SK-N-SH treated with all-trans-retinoic acid at 6 μM for 48 hours (cell line): ENCODE measurements at regions not wholly inside any gene's neighbourhood (a gene's known extent, or its start where the extent isn't known, plus 50 kb on each side); places are given as distances from the start of the nearest gene placed in this dataset.

Experiments used
- ARNTL ChIP-seq: fragments of 450-650 bp; formaldehyde crosslinking; IDR thresholded peaks from 2 replicates; pipeline ENCODE4 v1.5.0; 2020; ENCODE audit warnings: low read depth, mild to moderate bottlenecking, moderate library complexity, borderline replicate concordance
- CSDC2 ChIP-seq: fragments of 250-450 bp; sonication (Bioruptor Pico); IDR thresholded peaks from 2 replicates; pipeline ENCODE4 v1.5.0; 2020; ENCODE audit warnings: mild to moderate bottlenecking, moderate library complexity
- GLIS3 ChIP-seq: fragments of 250-450 bp; sonication (Bioruptor Pico); IDR thresholded peaks from 2 replicates; pipeline ENCODE4 v1.5.0; 2020; ENCODE audit warnings: mild to moderate bottlenecking, moderate library complexity
- ISL1 ChIP-seq: fragments of 250-450 bp; sonication (Bioruptor Pico); IDR thresholded peaks from 2 replicates; pipeline ENCODE4 v2.1.2; 2022; ENCODE audit warnings: mild to moderate bottlenecking, moderate library complexity
- TCF4 ChIP-seq: fragments of 250-450 bp; sonication (Bioruptor Pico); IDR thresholded peaks from 2 replicates; pipeline ENCODE4 v1.8.0; 2021; ENCODE audit warnings: mild to moderate bottlenecking, moderate library complexity, borderline replicate concordance
- TOX ChIP-seq: fragments of 250-450 bp; sonication (Bioruptor Pico); IDR thresholded peaks from 2 replicates; pipeline ENCODE4 v1.8.0; 2021; ENCODE audit warnings: mild to moderate bottlenecking, moderate library complexity, borderline replicate concordance
- TSHZ2 ChIP-seq: fragments of 250-450 bp; sonication (Bioruptor Pico); IDR thresholded peaks from 2 replicates; pipeline ENCODE4 v1.5.0; 2020; ENCODE audit warnings: mild to moderate bottlenecking, moderate library complexity
- ZC3H10 ChIP-seq: fragments of 250-450 bp; sonication (Bioruptor Pico); IDR thresholded peaks from 2 replicates; pipeline ENCODE4 v1.5.1; 2021; ENCODE audit warnings: mild to moderate bottlenecking, moderate library complexity
- ZFP30 ChIP-seq: fragments of 450-650 bp; formaldehyde crosslinking; IDR thresholded peaks from 2 replicates; pipeline ENCODE4 v1.5.0; 2022; ENCODE audit warnings: mild to moderate bottlenecking, moderate library complexity
- ZNF70 ChIP-seq: fragments of 450-650 bp; formaldehyde crosslinking; IDR thresholded peaks from 2 replicates; pipeline ENCODE4 v1.5.0; 2020; ENCODE audit warnings: mild to moderate bottlenecking, moderate library complexity
- ZNF8 ChIP-seq: fragments of 450-650 bp; formaldehyde crosslinking; IDR thresholded peaks from 2 replicates; pipeline ENCODE4 v1.5.0; 2020; ENCODE audit warnings: mild to moderate bottlenecking, moderate library complexity
- TF ChIP-seq, protein P1 (sequence below): fragments of 250-450 bp; sonication (Bioruptor Pico); IDR thresholded peaks from 2 replicates; pipeline ENCODE4 v1.8.0; 2020; ENCODE audit warnings: mild to moderate bottlenecking, moderate library complexity, borderline replicate concordance
- TF ChIP-seq, protein P2 (sequence below): fragments of 250-450 bp; sonication (Bioruptor Pico); IDR thresholded peaks from 2 replicates; pipeline ENCODE4 v1.5.1; 2020; ENCODE audit warnings: low read depth, mild to moderate bottlenecking, moderate library complexity

- TF ChIP-seq, protein P1, sequence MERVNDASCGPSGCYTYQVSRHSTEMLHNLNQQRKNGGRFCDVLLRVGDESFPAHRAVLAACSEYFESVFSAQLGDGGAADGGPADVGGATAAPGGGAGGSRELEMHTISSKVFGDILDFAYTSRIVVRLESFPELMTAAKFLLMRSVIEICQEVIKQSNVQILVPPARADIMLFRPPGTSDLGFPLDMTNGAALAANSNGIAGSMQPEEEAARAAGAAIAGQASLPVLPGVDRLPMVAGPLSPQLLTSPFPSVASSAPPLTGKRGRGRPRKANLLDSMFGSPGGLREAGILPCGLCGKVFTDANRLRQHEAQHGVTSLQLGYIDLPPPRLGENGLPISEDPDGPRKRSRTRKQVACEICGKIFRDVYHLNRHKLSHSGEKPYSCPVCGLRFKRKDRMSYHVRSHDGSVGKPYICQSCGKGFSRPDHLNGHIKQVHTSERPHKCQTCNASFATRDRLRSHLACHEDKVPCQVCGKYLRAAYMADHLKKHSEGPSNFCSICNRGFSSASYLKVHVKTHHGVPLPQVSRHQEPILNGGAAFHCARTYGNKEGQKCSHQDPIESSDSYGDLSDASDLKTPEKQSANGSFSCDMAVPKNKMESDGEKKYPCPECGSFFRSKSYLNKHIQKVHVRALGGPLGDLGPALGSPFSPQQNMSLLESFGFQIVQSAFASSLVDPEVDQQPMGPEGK (CRISPR knock-in tag) = no peak
- TF ChIP-seq CSDC2 (CRISPR knock-in tag) = no peak
- TF ChIP-seq ZNF8 (CRISPR knock-in tag) = no peak
- TF ChIP-seq GLIS3 (CRISPR knock-in tag) = no peak
- no peak for TF ChIP-seq TSHZ2 (CRISPR knock-in tag)
- TF ChIP-seq, protein P2, sequence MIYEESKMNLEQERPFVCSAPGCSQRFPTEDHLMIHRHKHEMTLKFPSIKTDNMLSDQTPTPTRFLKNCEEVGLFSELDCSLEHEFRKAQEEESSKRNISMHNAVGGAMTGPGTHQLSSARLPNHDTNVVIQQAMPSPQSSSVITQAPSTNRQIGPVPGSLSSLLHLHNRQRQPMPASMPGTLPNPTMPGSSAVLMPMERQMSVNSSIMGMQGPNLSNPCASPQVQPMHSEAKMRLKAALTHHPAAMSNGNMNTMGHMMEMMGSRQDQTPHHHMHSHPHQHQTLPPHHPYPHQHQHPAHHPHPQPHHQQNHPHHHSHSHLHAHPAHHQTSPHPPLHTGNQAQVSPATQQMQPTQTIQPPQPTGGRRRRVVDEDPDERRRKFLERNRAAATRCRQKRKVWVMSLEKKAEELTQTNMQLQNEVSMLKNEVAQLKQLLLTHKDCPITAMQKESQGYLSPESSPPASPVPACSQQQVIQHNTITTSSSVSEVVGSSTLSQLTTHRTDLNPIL = no peak
- no peak for TF ChIP-seq TCF4 (CRISPR knock-in tag)
- no peak for TF ChIP-seq ZFP30 (CRISPR knock-in tag)
- TF ChIP-seq TOX = no peak
- TF ChIP-seq ZNF70 (CRISPR knock-in tag) = no peak
- no peak for TF ChIP-seq ARNTL (CRISPR knock-in tag)
- no peak for TF ChIP-seq ZC3H10 (CRISPR knock-in tag)
- no peak for TF ChIP-seq ISL1
Observed at GRCh38 chr13:85597790-85598500, 201.3 kb downstream of the SLITRK6 start.
